GM19455 (cell line): ENCODE measurements at regions not wholly inside any gene's neighbourhood (a gene's known extent, or its start where the extent isn't known, plus 50 kb on each side); places are given as distances from the start of the nearest gene placed in this dataset.
"Not testable (repeated sequence)": the region's sequence is repeated elsewhere in the genome, so short reads cannot be mapped to it uniquely, and the experiment has no call there.

ENCODE experiments used
- ATAC-seq: cut with Tn5 transposase; IDR thresholded peaks from one replicate; pipeline ENCODE4 v1.9.1; 2021; ENCODE audit not compliant: unreplicated experiment

GRCh38 chr5:18745042-18745987 is 1111.1 kb downstream of the TAF11L14 start:
- ATAC-seq: peak; percentile 51

- peak; percentile 73 for ATAC-seq
Measured at GRCh38 chr5:18745988-18746615, 1111.8 kb downstream of the TAF11L14 start.

GRCh38 chr5:18749763-18750162 is 1115.5 kb downstream of the TAF11L14 start:
- ATAC-seq: peak; percentile 42

- no peak for ATAC-seq
Measured at GRCh38 chr5:18752317-18752716, 1118.1 kb downstream of the TAF11L14 start.

- ATAC-seq: no peak
Measured at GRCh38 chr5:18754201-18754600, 1119.9 kb downstream of the TAF11L14 start.

- no peak for ATAC-seq
Measured at GRCh38 chr5:18761801-18762200, 1127.5 kb downstream of the TAF11L14 start.

- ATAC-seq: no peak
Measured at GRCh38 chr5:18764161-18764560, 1129.9 kb downstream of the TAF11L14 start.

- ATAC-seq: no peak
Measured at GRCh38 chr5:18765304-18765703, 1131.0 kb downstream of the TAF11L14 start.

GRCh38 chr5:18771097-18771610 is 1136.9 kb downstream of the TAF11L14 start:
- ATAC-seq: no peak

- ATAC-seq: no peak
Measured at GRCh38 chr5:18772475-18772874, 1138.2 kb downstream of the TAF11L14 start.

GRCh38 chr5:18778225-18778624 is 1144.0 kb downstream of the TAF11L14 start:
- no peak for ATAC-seq

GRCh38 chr5:18789218-18789998 is 1155.1 kb downstream of the TAF11L14 start:
- no peak for ATAC-seq

- ATAC-seq: no peak
Measured at GRCh38 chr5:18792145-18792544, 1157.9 kb downstream of the TAF11L14 start.

GRCh38 chr5:18797222-18797621 is 1163.0 kb downstream of the TAF11L14 start:
- ATAC-seq: no peak

- ATAC-seq: no peak
Measured at GRCh38 chr5:18798058-18798457, 1163.8 kb downstream of the TAF11L14 start.

- no peak for ATAC-seq
Measured at GRCh38 chr5:18799482-18800128, 1165.3 kb downstream of the TAF11L14 start.

GRCh38 chr5:18800293-18801025 is 1166.2 kb downstream of the TAF11L14 start:
- no peak for ATAC-seq

GRCh38 chr5:18801413-18801812 is 1167.2 kb downstream of the TAF11L14 start:
- ATAC-seq: not testable (repeated sequence)

- ATAC-seq: no peak
Measured at GRCh38 chr5:18802336-18802735, 1168.1 kb downstream of the TAF11L14 start.

GRCh38 chr5:18805376-18805775 is 1171.1 kb downstream of the TAF11L14 start:
- no peak for ATAC-seq
